Fibroblast of skin of scalp (primary cell): ENCODE measurements at regions not wholly inside any gene's neighbourhood (a gene's known extent, or its start where the extent isn't known, plus 50 kb on each side); places are given as distances from the start of the nearest gene placed in this dataset.

Source experiments
- DNase-seq: peaks from one replicate; pipeline ENCODE4 v3.0.0-alpha.2; 2013

- DNase-seq = peak; percentile 35
Measured at GRCh38 chrX:39653691-39654090, 444.1 kb downstream of the BCOR start.

GRCh38 chrX:39654183-39654925 is 443.4 kb downstream of the BCOR start:
- DNase-seq = no peak

GRCh38 chrX:39654952-39655351 is 442.8 kb downstream of the BCOR start:
- DNase-seq = no peak

- peak; percentile 70 for DNase-seq
Measured at GRCh38 chrX:39661116-39661907, 436.4 kb downstream of the BCOR start.

GRCh38 chrX:39665830-39666518 is 431.8 kb downstream of the BCOR start:
- DNase-seq = peak; percentile 86

GRCh38 chrX:39667191-39667590 is 430.6 kb downstream of the BCOR start:
- peak; percentile 86 for DNase-seq

GRCh38 chrX:39667736-39668482 is 429.8 kb downstream of the BCOR start:
- DNase-seq = peak; percentile 68

GRCh38 chrX:39669668-39670067 is 428.1 kb downstream of the BCOR start:
- no peak for DNase-seq

GRCh38 chrX:39670281-39670680 is 427.5 kb downstream of the BCOR start:
- peak; percentile 83 for DNase-seq

GRCh38 chrX:39672405-39672804 is 425.4 kb downstream of the BCOR start:
- no peak for DNase-seq

GRCh38 chrX:39674490-39675161 is 423.1 kb downstream of the BCOR start:
- DNase-seq = no peak

GRCh38 chrX:39675162-39675553 is 422.6 kb downstream of the BCOR start:
- DNase-seq = no peak

GRCh38 chrX:39675619-39676018 is 422.1 kb downstream of the BCOR start:
- DNase-seq = peak; percentile 62

GRCh38 chrX:39676434-39676833 is 421.3 kb downstream of the BCOR start:
- DNase-seq = no peak

- no peak for DNase-seq
Measured at GRCh38 chrX:39677585-39677977, 420.2 kb downstream of the BCOR start.

- peak; percentile 12 for DNase-seq
Measured at GRCh38 chrX:39677978-39678791, 419.6 kb downstream of the BCOR start.

- no peak for DNase-seq
Measured at GRCh38 chrX:39678914-39679313, 418.8 kb downstream of the BCOR start.

GRCh38 chrX:39679497-39680157 is 418.1 kb downstream of the BCOR start:
- DNase-seq = no peak

- DNase-seq = no peak
Measured at GRCh38 chrX:39681885-39682284, 415.9 kb downstream of the BCOR start.

GRCh38 chrX:39682778-39683177 is 415.0 kb downstream of the BCOR start:
- no peak for DNase-seq

- DNase-seq = no peak
Measured at GRCh38 chrX:39688219-39688575, 409.6 kb downstream of the BCOR start.
